NCI-H2227 treated with DMSO at 0.1 percent for 48 hours (cell line): ENCODE measurements at regions not wholly inside any gene's neighbourhood (a gene's known extent, or its start where the extent isn't known, plus 50 kb on each side); places are given as distances from the start of the nearest gene placed in this dataset.

Experiments
- DNase-seq: peaks from one replicate; lab custom pipeline; 2025; lab: John Stamatoyannopoulos, UW

GRCh38 chr4:138562544-138562991, 320.4 kb upstream of the SLC7A11 start:
- no peak for DNase-seq

GRCh38 chr4:138561906-138562305, 319.8 kb upstream of the SLC7A11 start:
- DNase-seq: no peak

GRCh38 chr4:138561276-138561880, 319.2 kb upstream of the SLC7A11 start:
- no peak for DNase-seq

GRCh38 chr4:138560448-138560847, 318.3 kb upstream of the SLC7A11 start:
- DNase-seq: no peak

- no peak for DNase-seq
These were observed 316.7 kb upstream of the SLC7A11 start for GRCh38 chr4:138558886-138559285.

GRCh38 chr4:138555584-138555983, 313.4 kb upstream of the SLC7A11 start:
- DNase-seq: no peak

- DNase-seq: no peak
These were observed 313.0 kb upstream of the SLC7A11 start for GRCh38 chr4:138555108-138555507.

GRCh38 chr4:138553001-138553845, 311.1 kb upstream of the SLC7A11 start:
- DNase-seq: no peak

GRCh38 chr4:138542191-138542776, 300.1 kb upstream of the SLC7A11 start:
- DNase-seq: no peak

- no peak for DNase-seq
These were observed 298.1 kb upstream of the SLC7A11 start for GRCh38 chr4:138540056-138540800.

- DNase-seq: no peak
These were observed 296.6 kb upstream of the SLC7A11 start for GRCh38 chr4:138538743-138539142.

- no peak for DNase-seq
These were observed 295.8 kb upstream of the SLC7A11 start for GRCh38 chr4:138537731-138538490.

GRCh38 chr4:138535316-138535715, 293.2 kb upstream of the SLC7A11 start:
- DNase-seq: no peak

GRCh38 chr4:138522366-138522765, 280.2 kb upstream of the SLC7A11 start:
- DNase-seq: no peak

- no peak for DNase-seq
These were observed 279.7 kb upstream of the SLC7A11 start for GRCh38 chr4:138521809-138522208.

GRCh38 chr4:138519436-138519835, 277.3 kb upstream of the SLC7A11 start:
- DNase-seq: no peak

- DNase-seq: no peak
These were observed 271.4 kb upstream of the SLC7A11 start for GRCh38 chr4:138513535-138513934.

GRCh38 chr4:138512756-138513155, 270.6 kb upstream of the SLC7A11 start:
- DNase-seq: no peak

- no peak for DNase-seq
These were observed 267.9 kb upstream of the SLC7A11 start for GRCh38 chr4:138510053-138510452.

GRCh38 chr4:138509346-138509745, 267.2 kb upstream of the SLC7A11 start:
- no peak for DNase-seq

GRCh38 chr4:138507522-138507921, 265.4 kb upstream of the SLC7A11 start:
- DNase-seq: no peak

GRCh38 chr4:138501614-138502013, 259.5 kb upstream of the SLC7A11 start:
- no peak for DNase-seq
